T47D (cell line): ENCODE measurements at regions not wholly inside any gene's neighbourhood (a gene's known extent, or its start where the extent isn't known, plus 50 kb on each side); places are given as distances from the start of the nearest gene placed in this dataset.

Source experiments
- DNase-seq, 2 experiments: peaks; one replicate each; pipeline versions ENCODE4 v3.0.0 to v3.0.0-alpha.2; 2011 to 2012; ENCODE audit warnings: low read depth in 1 of 2, low spot score in 1 of 2
- JUND ChIP-seq: IDR thresholded peaks from 2 replicates; pipeline ENCODE4 v1.6.1; 2012; ENCODE audit warnings: low read depth
- in situ Hi-C: cut with HindIII; loops from 2 replicates; pipeline ENCODE4 v1.10.0; 2016; ENCODE audit warnings: low sequenced_read_pairs, low pct_unique_long_range_greater_than_20kb

GRCh38 chr5:2329741-2330140, 421.7 kb downstream of the IRX2 start:
- no peak for DNase-seq
- in situ Hi-C loops: no loop called here
- no peak for TF ChIP-seq JUND

- in situ Hi-C loops: no loop called here
- TF ChIP-seq JUND: no peak
- DNase-seq: no peak
Measured at GRCh38 chr5:2326601-2327000, 424.9 kb downstream of the IRX2 start.

- DNase-seq: no peak
- no peak for TF ChIP-seq JUND
- in situ Hi-C loops: no loop called here
Measured at GRCh38 chr5:2324788-2325187, 426.7 kb downstream of the IRX2 start.

DNA sequence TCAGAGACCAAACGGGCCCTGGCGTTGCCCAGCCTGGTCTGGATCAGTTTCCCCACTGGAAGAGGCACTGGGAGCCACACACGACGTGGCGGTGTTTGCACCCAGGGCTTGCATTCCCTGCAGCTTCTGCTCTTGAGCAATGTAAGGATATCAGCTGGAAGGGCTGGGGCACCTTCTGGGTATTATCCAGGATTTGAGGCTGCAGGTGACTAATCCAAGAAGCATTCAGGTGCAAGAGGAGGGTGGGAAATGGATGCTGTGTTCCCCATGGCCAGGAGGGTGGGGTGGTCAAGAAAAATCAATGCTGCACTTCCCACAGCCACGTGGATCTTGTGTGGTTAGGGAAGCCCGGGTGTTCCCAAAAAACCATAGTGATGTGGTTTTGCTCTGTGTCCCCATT, 430.9 kb downstream of the IRX2 start:
- TF ChIP-seq JUND: no peak
- in situ Hi-C loops: no loop called here

GRCh38 chr5:2317540-2317939, 433.9 kb downstream of the IRX2 start:
- DNase-seq: no peak
- in situ Hi-C loops: no loop called here
- TF ChIP-seq JUND: no peak

More for the DNA sequence above, 430.9 kb downstream of the IRX2 start:
- DNase-seq: no peak

DNA sequence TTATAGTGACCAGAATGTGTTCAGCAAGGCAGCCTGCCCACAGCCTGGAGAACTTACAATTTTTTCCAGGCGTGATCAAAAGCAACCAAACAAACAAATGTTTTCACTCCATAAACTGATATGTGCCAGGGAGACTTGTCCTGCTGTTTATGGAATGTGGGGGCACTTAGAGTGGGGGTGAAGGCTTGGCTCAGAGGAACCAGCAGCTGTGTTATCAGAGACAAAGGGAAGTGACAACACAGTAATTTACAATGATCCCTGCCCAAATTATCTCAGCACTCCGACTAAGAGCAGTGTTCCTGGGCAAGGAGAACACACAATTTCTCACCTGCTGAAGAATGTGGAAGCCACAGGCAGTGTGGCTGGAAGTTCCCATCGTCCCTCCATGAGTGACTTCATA, 429.1 kb upstream of the IRX4 start:
- no peak for DNase-seq
- in situ Hi-C loops: no loop called here
- no peak for TF ChIP-seq JUND

DNA sequence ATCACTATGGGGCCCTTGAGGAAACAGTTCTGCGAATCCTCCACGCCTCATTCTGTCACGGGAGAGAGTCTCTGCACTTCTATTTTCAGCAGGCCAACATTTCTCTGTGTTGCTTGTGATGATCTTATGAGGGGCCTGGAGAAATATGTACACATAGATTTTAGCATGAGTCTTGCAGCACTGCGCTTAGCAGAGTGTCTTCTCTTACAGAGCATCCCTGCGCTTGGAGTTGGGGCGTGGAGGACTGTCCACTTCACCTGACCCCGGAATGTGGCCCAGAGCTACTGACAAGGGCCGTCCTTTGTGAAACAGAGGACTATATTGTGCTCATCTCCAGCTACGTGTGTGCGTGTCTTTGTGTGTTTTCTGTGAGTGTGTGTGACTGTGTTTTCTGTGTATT, 428.2 kb upstream of the IRX4 start:
- TF ChIP-seq JUND: no peak
- in situ Hi-C loops: no loop called here

GRCh38 chr5:2307631-2308030, 424.9 kb upstream of the IRX4 start:
- in situ Hi-C loops: no loop called here
- TF ChIP-seq JUND: no peak
- no peak for DNase-seq

More for the DNA sequence above, 428.2 kb upstream of the IRX4 start:
- DNase-seq: no peak

DNA sequence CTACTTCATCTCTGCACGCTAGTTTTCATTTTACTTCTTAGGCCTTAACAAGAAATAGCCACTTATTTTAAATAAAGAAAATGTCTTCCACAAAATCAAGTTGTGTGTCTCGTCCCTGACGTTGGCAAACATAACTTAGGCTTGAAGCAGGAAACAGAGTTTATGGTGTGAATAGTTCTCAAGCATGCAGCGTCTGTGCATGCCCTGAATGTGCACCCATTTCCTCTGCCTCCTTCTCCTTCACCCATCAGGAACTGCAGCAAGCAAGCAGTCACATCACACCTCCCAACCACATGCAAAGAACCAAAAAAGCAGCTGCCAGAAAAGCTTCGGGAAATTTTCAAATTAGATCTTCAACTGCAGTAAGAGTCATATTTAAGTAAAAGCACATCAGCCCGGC, 424.0 kb upstream of the IRX4 start:
- DNase-seq: no peak
- TF ChIP-seq JUND: no peak
- in situ Hi-C loops: no loop called here

DNA sequence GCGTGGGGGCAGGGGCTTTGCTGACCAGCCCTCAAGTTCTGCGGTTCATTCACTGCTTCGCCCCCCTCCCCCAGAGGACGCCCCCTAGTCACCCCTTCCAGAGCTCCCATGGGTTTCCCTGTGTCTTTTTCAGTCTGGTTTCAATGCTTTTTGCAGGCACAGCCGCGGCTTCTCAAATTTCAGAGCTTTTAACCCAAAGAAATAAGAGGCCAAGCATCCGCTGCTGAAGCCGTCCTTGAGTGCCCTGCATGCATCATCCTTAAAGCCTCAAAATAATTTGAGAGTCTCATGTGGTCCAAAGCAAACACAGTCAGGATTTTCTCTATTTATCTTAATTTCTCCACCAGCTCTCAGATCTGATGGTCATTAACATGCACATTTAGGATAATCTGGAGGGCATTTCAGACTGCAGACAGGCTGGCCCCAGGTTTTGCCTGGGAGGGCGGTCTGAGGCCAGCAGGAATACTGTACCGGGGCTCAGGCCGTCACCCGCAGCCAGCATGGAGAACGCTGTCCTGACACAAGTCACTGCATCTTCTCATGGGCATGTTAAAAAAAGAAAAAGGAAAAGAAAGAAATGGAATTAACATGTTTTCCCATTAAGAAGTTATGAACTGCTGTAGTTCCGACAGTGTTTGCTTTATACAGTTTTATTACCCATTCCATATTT, 420.8 kb upstream of the IRX4 start:
- no peak for DNase-seq

GRCh38 chr5:2302169-2302568, 419.4 kb upstream of the IRX4 start:
- no peak for DNase-seq
- no peak for TF ChIP-seq JUND
- in situ Hi-C loops: no loop called here

More for the DNA sequence above, 420.8 kb upstream of the IRX4 start:
- in situ Hi-C loops: no loop called here
- TF ChIP-seq JUND: no peak

- no peak for TF ChIP-seq JUND
- DNase-seq: no peak
- in situ Hi-C loops: no loop called here
Measured at GRCh38 chr5:2300861-2301574, 418.3 kb upstream of the IRX4 start.

GRCh38 chr5:2300421-2300820, 417.7 kb upstream of the IRX4 start:
- in situ Hi-C loops: no loop called here
- no peak for TF ChIP-seq JUND
- no peak for DNase-seq
